Rectal smooth muscle tissue (tissue), 1 donor: ENCODE measurements at regions not wholly inside any gene's neighbourhood (a gene's known extent, or its start where the extent isn't known, plus 50 kb on each side); places are given as distances from the start of the nearest gene placed in this dataset.
"Not testable (repeated sequence)": the region's sequence is repeated elsewhere in the genome, so short reads cannot be mapped to it uniquely, and the experiment has no call there.

Experiments used
- H3K27ac ChIP-seq: one replicate; pipeline ENCODE4 v1.7.0; 2013; ENCODE audit warnings: low read depth, low read length, inconsistent platforms
- H3K27me3 ChIP-seq: one replicate; pipeline ENCODE4 v1.7.0; 2013; ENCODE audit warnings: low read length; ENCODE audit not compliant: control insufficient read depth, insufficient read depth
- H3K36me3 ChIP-seq: one replicate; pipeline ENCODE4 v1.7.0; 2013; ENCODE audit warnings: low read length; ENCODE audit not compliant: control insufficient read depth, insufficient read depth
- H3K4me1 ChIP-seq: one replicate; pipeline ENCODE4 v1.7.0; 2013; ENCODE audit warnings: low read length; ENCODE audit not compliant: control insufficient read depth, insufficient read depth
- H3K4me3 ChIP-seq: one replicate; pipeline ENCODE4 v1.7.0; 2013; ENCODE audit warnings: low read length
- H3K9ac ChIP-seq: one replicate; pipeline ENCODE4 v1.7.0; 2013; ENCODE audit warnings: low read length

GRCh38 chr12:89194683-89195082 lies 157.6 kb downstream of the DUSP6 start:
- H3K27ac ChIP-seq: no peak overlapping the region
- no peaks in the 10 kb centered on the region for H3K27me3 ChIP-seq
- H3K4me1 ChIP-seq: no peaks in the 10 kb centered on the region
- no peak overlapping the region for H3K9ac ChIP-seq
- H3K36me3 ChIP-seq: no peaks in the 10 kb centered on the region
- H3K4me3 ChIP-seq: no peak overlapping the region

DNA sequence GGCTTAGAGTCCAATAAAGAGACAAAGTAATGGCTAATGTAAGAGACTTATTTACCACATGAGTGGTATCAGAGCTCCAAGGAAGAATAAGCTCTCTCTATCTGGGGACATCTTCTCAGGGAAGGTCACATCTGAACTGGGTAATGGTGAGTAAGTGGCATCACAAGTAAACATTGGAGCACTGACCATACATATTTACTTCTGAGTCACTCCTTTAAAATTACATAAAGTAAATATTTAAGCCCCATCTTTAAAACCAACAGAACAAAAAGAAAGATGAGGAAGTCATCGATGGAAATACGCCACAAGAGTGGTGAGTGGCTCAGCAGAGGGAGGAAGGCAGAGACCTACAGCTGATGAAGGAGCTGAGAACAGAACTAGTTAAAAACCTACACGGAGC lies 159.9 kb downstream of the DUSP6 start:
- H3K36me3 ChIP-seq: no peaks in the 10 kb centered on the region
- H3K9ac ChIP-seq: no peak overlapping the region
- H3K27me3 ChIP-seq: no peaks in the 10 kb centered on the region
- no peak overlapping the region for H3K4me3 ChIP-seq
- no peak overlapping the region for H3K27ac ChIP-seq
- H3K4me1 ChIP-seq: no peaks in the 10 kb centered on the region

GRCh38 chr12:89191597-89191996 lies 160.7 kb downstream of the DUSP6 start:
- H3K9ac ChIP-seq, H3K27me3 ChIP-seq, H3K4me3 ChIP-seq, H3K27ac ChIP-seq, H3K4me1 ChIP-seq, H3K36me3 ChIP-seq: not testable (repeated sequence)

GRCh38 chr12:89189448-89189847 lies 162.9 kb downstream of the DUSP6 start:
- H3K27ac ChIP-seq: no peak overlapping the region

GRCh38 chr12:89187507-89187906 lies 164.8 kb downstream of the DUSP6 start:
- Histone ChIP-seq H3K9ac (no peak overlapping the region), H3K27ac (no peak overlapping the region), H3K4me3 (no peak overlapping the region), H3K4me1 (no peaks in the 10 kb centered on the region), H3K36me3 (no peaks in the 10 kb centered on the region), H3K27me3 (no peaks in the 10 kb centered on the region)

More at GRCh38 chr12:89189448-89189847, 162.9 kb downstream of the DUSP6 start:
- H3K36me3 ChIP-seq: no peaks in the 10 kb centered on the region
- H3K9ac ChIP-seq: no peak overlapping the region
- no peaks in the 10 kb centered on the region for H3K4me1 ChIP-seq
- no peak overlapping the region for H3K4me3 ChIP-seq
- no peaks in the 10 kb centered on the region for H3K27me3 ChIP-seq

GRCh38 chr12:89185889-89186288 lies 166.4 kb downstream of the DUSP6 start:
- Histone ChIP-seq H3K4me3 (no peak overlapping the region), H3K27me3 (no peaks in the 10 kb centered on the region), H3K4me1 (no peaks in the 10 kb centered on the region), H3K9ac (no peak overlapping the region), H3K36me3 (no peaks in the 10 kb centered on the region), H3K27ac (no peak overlapping the region)

DNA sequence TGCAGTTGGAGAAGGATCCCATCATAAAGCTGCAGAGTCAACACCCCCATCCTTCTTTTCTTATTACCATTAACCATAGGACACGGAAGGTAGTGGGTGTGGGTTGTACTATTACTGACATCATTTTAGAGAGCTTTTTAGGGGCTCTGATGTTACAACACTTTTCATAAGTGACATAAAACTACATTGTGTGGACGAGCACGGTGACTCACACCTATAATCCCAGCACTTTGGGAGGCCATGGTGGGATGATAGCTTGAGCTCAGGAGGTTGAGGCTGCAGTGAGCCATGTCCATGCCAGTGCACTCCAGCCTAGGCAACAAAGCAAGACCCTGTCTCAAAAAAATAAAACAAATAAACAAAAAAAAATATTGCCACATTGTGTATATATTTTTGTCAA lies 167.1 kb downstream of the DUSP6 start:
- Histone ChIP-seq H3K27ac (no peak overlapping the region), H3K27me3 (no peaks in the 10 kb centered on the region), H3K4me1 (no peaks in the 10 kb centered on the region), H3K4me3 (no peak overlapping the region), H3K9ac (no peak overlapping the region), H3K36me3 (no peaks in the 10 kb centered on the region)

- Histone ChIP-seq H3K27ac (no peak overlapping the region), H3K4me3 (no peak overlapping the region), H3K4me1 (peaks cover 3% of the 10 kb centered on the region)
Observed at GRCh38 chr12:89183985-89184435, 168.3 kb downstream of the DUSP6 start.

DNA sequence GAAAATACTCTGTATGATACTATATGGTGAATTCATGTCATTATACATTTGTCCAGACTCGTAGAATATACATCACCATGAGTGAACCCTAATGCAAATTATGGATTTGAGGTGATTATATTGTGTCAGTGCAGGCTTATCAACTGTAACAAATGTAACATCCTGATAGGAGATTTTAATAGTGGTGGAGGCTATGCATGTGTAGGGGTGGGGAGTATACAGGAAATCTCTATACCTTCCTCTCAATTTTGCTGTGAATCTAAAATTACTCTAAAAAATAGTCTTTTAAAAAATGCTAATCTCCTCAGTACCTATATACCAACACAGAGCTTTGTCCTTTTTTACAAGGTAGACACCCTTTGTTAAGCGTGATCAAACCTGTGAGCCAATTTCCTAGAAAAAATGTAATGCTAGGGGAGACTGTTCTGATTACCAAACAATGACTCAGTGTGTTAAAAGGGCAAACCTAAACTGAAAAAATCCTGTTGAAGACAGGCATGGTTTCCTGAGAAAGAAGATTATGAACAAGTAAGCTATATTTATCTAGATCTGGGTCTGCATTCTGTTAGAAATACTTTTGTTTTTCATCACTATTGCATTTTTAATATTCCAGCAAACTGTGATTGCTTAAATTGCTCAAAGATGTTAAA lies 170.9 kb downstream of the DUSP6 start:
- no peaks in the 10 kb centered on the region for H3K27me3 ChIP-seq
- no peak overlapping the region for H3K4me3 ChIP-seq
- no peak overlapping the region for H3K9ac ChIP-seq
- peaks cover 3% of the 10 kb centered on the region for H3K4me1 ChIP-seq
- H3K36me3 ChIP-seq: no peaks in the 10 kb centered on the region
- no peak overlapping the region for H3K27ac ChIP-seq

More at GRCh38 chr12:89183985-89184435, 168.3 kb downstream of the DUSP6 start:
- Histone ChIP-seq H3K36me3 (no peaks in the 10 kb centered on the region), H3K9ac (no peak overlapping the region), H3K27me3 (no peaks in the 10 kb centered on the region)

GRCh38 chr12:89180496-89180895 lies 171.8 kb downstream of the DUSP6 start:
- Histone ChIP-seq H3K36me3 (no peaks in the 10 kb centered on the region), H3K27ac (no peak overlapping the region), H3K4me1 (peaks cover 3% of the 10 kb centered on the region), H3K4me3 (no peak overlapping the region), H3K9ac (no peak overlapping the region), H3K27me3 (no peaks in the 10 kb centered on the region)

DNA sequence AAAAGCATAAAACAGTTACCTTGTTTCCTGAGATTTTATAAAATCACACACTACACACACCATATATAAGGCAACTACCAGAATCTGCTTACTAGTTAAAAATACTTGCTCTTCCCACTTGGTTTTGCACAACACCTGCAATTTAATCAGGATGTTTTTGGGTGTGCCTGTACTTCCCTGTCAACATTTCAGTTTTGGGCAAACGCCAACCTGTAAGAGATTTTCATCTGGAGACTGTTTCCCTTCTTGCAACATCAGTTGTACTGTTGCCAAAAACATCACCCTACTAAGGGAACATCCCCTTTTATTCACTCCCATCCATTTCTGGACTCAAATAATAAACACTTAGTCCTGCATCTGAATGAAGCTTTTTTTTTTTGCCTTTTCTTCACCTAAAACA lies 172.3 kb downstream of the DUSP6 start:
- H3K27me3 ChIP-seq: no peaks in the 10 kb centered on the region
- H3K27ac ChIP-seq: no peak overlapping the region
- peaks cover 3% of the 10 kb centered on the region for H3K4me1 ChIP-seq
- no peak overlapping the region for H3K4me3 ChIP-seq
- no peak overlapping the region for H3K9ac ChIP-seq
- no peaks in the 10 kb centered on the region for H3K36me3 ChIP-seq

DNA sequence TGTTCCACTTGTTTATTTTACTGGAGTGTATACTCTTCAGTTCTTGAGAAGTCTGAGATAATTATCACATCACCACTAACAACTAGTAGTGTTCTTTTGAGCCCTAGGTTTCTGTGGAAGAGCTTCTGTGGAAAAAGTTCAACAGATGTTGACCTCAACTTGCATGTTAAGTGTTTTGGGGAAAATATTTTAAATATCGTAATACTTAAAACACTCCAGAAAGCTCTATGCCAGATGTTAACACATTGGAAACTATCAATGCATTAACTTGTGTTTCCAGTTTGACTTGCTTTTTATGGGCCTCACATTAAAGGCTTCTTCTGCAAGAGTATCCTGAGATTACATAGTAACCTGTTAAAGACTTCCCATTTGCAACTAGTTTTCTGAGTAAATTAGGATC lies 173.1 kb downstream of the DUSP6 start:
- Histone ChIP-seq H3K27ac (no peak overlapping the region), H3K36me3 (no peaks in the 10 kb centered on the region), H3K27me3 (no peaks in the 10 kb centered on the region), H3K4me3 (no peak overlapping the region), H3K4me1 (peaks cover 3% of the 10 kb centered on the region), H3K9ac (no peak overlapping the region)

- Histone ChIP-seq H3K27ac (no peak overlapping the region), H3K9ac (no peak overlapping the region), H3K27me3 (no peaks in the 10 kb centered on the region), H3K4me3 (no peak overlapping the region), H3K4me1 (peaks cover 3% of the 10 kb centered on the region), H3K36me3 (no peaks in the 10 kb centered on the region)
Observed at GRCh38 chr12:89177802-89178395, 174.4 kb downstream of the DUSP6 start.
